Activated CD4-positive, alpha-beta T cell treated with anti-CD3 and anti-CD28 coated beads, Interleukin-10, Interleukin-2, amounts not matched to agents 100 ng/mL and 50 ng/mL, durations not matched to agents 16 hours and 8 hours (primary cell): ENCODE measurements at regions not wholly inside any gene's neighbourhood (a gene's known extent, or its start where the extent isn't known, plus 50 kb on each side); places are given as distances from the start of the nearest gene placed in this dataset.

Experiments
- DNase-seq: peaks from one replicate; pipeline ENCODE4 v3.0.0-alpha.2; 2020

GRCh38 chr9:4435197-4435596 lies 55.1 kb upstream of the SLC1A1 start:
- DNase-seq = no peak

GRCh38 chr9:4433379-4433778 lies 56.9 kb upstream of the SLC1A1 start:
- DNase-seq = no peak

- DNase-seq = no peak
Measured at GRCh38 chr9:4430432-4431261, 59.6 kb upstream of the SLC1A1 start.

GRCh38 chr9:4425319-4426045 lies 64.8 kb upstream of the SLC1A1 start:
- no peak for DNase-seq

- DNase-seq = no peak
Measured at GRCh38 chr9:4424891-4425290, 65.4 kb upstream of the SLC1A1 start.

GRCh38 chr9:4424038-4424437 lies 66.2 kb upstream of the SLC1A1 start:
- DNase-seq = no peak

GRCh38 chr9:4423207-4423610 lies 67.1 kb upstream of the SLC1A1 start:
- DNase-seq = no peak

- DNase-seq = no peak
Measured at GRCh38 chr9:4422495-4422894, 67.8 kb upstream of the SLC1A1 start.

GRCh38 chr9:4421847-4422246 lies 68.4 kb upstream of the SLC1A1 start:
- no peak for DNase-seq

- DNase-seq = no peak
Measured at GRCh38 chr9:4420351-4420750, 69.9 kb upstream of the SLC1A1 start.

GRCh38 chr9:4417578-4418325 lies 72.5 kb upstream of the SLC1A1 start:
- no peak for DNase-seq

GRCh38 chr9:4416467-4416866 lies 73.8 kb upstream of the SLC1A1 start:
- no peak for DNase-seq

- DNase-seq = no peak
Measured at GRCh38 chr9:4415281-4415680, 75.0 kb upstream of the SLC1A1 start.

- no peak for DNase-seq
Measured at GRCh38 chr9:4413856-4414255, 76.4 kb upstream of the SLC1A1 start.

GRCh38 chr9:4404156-4404555 lies 86.1 kb upstream of the SLC1A1 start:
- no peak for DNase-seq

- no peak for DNase-seq
Measured at GRCh38 chr9:4402501-4402900, 87.8 kb upstream of the SLC1A1 start.

- no peak for DNase-seq
Measured at GRCh38 chr9:4400731-4401130, 89.5 kb upstream of the SLC1A1 start.

- no peak for DNase-seq
Measured at GRCh38 chr9:4397917-4398316, 92.4 kb upstream of the SLC1A1 start.

GRCh38 chr9:4393806-4394523 lies 94.1 kb upstream of the GLIS3 start:
- no peak for DNase-seq

GRCh38 chr9:4389755-4390154 lies 89.9 kb upstream of the GLIS3 start:
- DNase-seq = no peak

GRCh38 chr9:4389003-4389402 lies 89.1 kb upstream of the GLIS3 start:
- DNase-seq = no peak

GRCh38 chr9:4386819-4387218 lies 87.0 kb upstream of the GLIS3 start:
- no peak for DNase-seq

- DNase-seq = no peak
Measured at GRCh38 chr9:4384750-4385149, 84.9 kb upstream of the GLIS3 start.
